ENCODE measurements at regions not wholly inside any gene's neighbourhood (a gene's known extent, or its start where the extent isn't known, plus 50 kb on each side); places are given as distances from the start of the nearest gene placed in this dataset.

- DNase-seq (ENCODE audit: low read depth in 4 of 4, low spot score in 3 of 4), result no peak
These were observed 1758.8 kb upstream of the WWC1 start for GRCh38 chr5:166532456-166533220.

- DNase-seq (ENCODE audit: low read depth in 4 of 4, low spot score in 3 of 4), result no peak
These were observed 1755.8 kb upstream of the WWC1 start for GRCh38 chr5:166535641-166536040.

GRCh38 chr5:166540156-166540555 lies 1751.3 kb upstream of the WWC1 start:
- no peak for DNase-seq (ENCODE audit: low read depth in 4 of 4, low spot score in 3 of 4)

DNA sequence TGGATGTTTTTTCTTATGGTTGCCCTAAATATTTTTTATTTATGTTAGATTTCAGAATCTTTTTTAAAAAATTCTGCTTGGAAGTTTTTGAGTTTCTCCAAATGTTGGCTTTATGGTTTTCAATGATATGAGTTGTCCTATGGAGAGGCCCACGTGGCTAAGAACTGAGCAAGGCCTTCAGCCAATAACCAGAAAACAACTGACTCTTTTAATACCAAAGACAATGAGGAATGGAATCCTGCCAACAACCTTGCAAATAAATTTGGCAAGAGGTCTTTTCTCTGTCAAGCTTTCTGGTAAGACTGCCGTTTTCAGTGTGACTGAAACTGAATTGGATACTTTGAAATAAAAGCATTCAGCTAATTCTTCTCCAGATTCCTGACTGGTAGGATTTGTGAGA lies 1740.1 kb upstream of the WWC1 start:
- no peak for DNase-seq (ENCODE audit: low read depth in 4 of 4, low spot score in 3 of 4)

DNA sequence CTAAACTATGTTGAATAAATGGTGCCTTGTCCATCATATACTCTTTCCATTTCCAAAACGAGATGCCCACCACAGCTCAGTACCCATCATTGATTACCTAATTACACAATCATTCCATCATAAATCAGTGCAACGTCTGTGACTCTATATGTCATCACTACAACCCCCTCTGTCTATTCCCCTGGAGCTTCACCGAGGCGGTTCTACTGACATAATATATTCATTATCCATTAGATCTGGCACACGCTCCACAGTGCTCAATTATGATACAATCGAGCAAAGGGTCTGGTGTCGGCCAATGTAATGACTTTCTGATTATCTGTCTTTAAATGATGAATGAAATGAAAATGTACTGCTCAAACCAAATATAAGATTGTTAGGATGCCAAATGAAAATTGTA lies 1737.7 kb upstream of the WWC1 start:
- no peak for DNase-seq (ENCODE audit: low read depth in 4 of 4, low spot score in 3 of 4)

DNA sequence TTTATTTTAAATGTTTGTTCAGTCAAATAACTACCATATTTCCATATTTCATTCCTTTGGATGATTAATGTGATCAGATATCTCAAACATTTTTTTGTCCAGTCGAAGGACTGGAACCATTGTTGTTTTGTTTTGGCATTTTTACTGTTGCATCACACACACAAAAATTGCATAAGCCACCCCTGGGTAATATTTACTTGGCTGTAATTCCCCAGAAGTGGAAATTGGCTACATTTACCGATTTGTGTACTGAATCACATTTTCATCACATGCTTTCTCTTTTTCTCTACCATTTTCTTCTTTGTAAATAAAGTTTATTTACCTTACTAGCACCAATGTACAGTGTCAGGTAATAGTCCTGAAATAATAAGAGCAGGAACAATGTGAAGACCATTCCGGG lies 1729.7 kb upstream of the WWC1 start:
- DNase-seq (ENCODE audit: low read depth in 4 of 4, low spot score in 3 of 4), result no peak

GRCh38 chr5:166562246-166562645 lies 1729.2 kb upstream of the WWC1 start:
- DNase-seq (ENCODE audit: low read depth in 4 of 4, low spot score in 3 of 4), result no peak

- DNase-seq (ENCODE audit: low read depth in 4 of 4, low spot score in 3 of 4), result no peak
These were observed 1724.7 kb upstream of the WWC1 start for GRCh38 chr5:166566725-166567124.

- DNase-seq (ENCODE audit: low read depth in 4 of 4, low spot score in 3 of 4), result no peak
These were observed 1720.6 kb upstream of the WWC1 start for GRCh38 chr5:166570865-166571264.

GRCh38 chr5:166571668-166572067 lies 1719.8 kb upstream of the WWC1 start:
- DNase-seq (ENCODE audit: low read depth in 4 of 4, low spot score in 3 of 4), result no peak

DNA sequence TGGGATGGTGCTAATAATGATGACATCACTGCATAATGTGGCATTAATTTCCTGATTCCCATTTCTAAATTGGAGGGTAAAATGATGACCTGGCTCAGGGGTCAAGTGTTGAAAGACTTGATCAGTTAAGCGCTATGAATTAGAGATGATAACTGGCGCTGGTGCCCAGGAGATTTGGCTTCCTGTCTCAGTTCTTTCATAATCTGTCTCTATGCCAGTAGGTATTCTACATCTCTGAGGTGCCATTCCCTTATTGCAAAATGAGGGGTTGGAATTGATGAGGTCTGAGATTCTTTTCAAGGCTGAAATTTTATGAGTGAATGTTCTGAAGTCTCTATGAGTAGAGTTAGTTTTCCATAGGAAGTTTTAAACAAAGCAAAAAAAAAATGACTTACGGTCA lies 1715.1 kb upstream of the WWC1 start:
- no peak for DNase-seq (ENCODE audit: low read depth in 4 of 4, low spot score in 3 of 4)

GRCh38 chr5:166581826-166582225 lies 1709.6 kb upstream of the WWC1 start:
- no peak for DNase-seq (ENCODE audit: low read depth in 4 of 4, low spot score in 3 of 4)

DNA sequence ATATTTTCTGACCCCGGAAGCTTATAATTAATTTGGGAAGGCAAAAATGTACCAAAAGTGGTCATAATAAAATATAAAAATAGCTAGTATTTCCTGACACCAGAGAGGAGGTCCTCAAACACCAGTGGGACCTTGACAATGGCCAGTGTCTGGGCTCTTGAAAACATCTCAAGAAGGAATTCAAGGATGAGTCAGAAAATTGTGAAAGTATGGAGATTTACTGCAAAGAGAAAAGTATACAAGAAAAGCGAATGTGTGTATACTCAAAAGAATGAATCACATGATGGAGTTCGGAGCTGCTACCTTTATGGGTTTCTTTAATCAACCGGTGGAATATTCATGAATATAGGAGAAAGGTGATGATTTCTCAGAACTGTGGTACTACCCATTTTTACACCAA lies 1709.0 kb upstream of the WWC1 start:
- DNase-seq (ENCODE audit: low read depth in 4 of 4, low spot score in 3 of 4), result no peak

GRCh38 chr5:166594567-166594966 lies 1696.9 kb upstream of the WWC1 start:
- no peak for DNase-seq (ENCODE audit: low read depth in 4 of 4, low spot score in 3 of 4)

DNA sequence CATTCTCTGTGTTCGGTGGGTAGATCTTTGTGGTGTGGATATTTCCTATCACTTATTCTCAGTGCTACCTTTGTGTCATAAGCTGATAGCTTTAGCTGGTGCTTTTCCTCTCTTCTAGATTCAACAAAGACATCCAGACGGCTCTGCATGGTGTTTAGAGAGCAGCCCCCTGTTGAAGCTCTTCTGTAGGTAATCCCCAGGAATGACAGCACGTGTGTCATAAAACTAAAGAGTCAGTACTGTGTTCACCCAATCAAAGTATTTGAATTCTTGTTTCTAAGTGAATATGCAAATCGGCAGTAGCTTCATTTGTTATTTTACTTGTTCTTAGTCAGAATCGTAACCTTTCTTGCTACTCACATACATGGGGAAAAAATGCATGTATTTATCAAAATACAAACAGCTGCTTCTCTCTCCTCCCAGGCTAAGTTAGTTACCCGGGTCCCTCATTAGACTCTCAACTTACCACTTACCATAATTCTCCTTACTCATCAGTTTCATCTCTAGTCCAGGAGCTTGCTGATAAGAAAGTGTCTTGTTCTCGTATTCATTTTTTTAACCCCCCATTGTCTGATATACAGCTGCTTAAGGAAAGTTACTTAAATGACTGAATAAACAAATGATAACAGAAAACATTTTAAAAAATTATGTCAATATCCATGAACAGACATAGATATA lies 1696.0 kb upstream of the WWC1 start:
- no peak for DNase-seq (ENCODE audit: low read depth in 4 of 4, low spot score in 3 of 4)

DNA sequence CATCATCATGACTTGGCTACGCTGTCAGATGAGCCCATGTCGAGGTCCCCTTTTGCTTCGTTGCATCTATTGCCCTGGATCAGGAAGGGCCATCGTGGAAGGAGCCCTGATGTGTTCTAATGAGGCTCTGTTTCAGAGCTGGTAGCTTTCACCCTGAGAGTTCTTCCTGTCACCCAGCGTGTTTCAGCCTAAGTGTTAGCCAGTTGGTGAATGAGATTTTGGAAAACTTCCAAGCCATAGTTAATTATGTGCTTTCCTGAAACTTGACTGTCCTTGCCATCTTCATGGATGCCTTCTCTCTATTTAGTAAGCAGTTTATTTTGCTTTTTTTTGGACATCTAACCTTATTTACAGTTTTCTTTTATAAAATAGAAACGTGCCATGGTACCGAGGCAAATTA lies 1695.4 kb upstream of the WWC1 start:
- no peak for DNase-seq (ENCODE audit: low read depth in 4 of 4, low spot score in 3 of 4)

- no peak for DNase-seq (ENCODE audit: low read depth in 4 of 4, low spot score in 3 of 4)
These were observed 1689.2 kb upstream of the WWC1 start for GRCh38 chr5:166602271-166602670.

- no peak for DNase-seq (ENCODE audit: low read depth in 4 of 4, low spot score in 3 of 4)
These were observed 1673.9 kb upstream of the WWC1 start for GRCh38 chr5:166617507-166617906.

DNA sequence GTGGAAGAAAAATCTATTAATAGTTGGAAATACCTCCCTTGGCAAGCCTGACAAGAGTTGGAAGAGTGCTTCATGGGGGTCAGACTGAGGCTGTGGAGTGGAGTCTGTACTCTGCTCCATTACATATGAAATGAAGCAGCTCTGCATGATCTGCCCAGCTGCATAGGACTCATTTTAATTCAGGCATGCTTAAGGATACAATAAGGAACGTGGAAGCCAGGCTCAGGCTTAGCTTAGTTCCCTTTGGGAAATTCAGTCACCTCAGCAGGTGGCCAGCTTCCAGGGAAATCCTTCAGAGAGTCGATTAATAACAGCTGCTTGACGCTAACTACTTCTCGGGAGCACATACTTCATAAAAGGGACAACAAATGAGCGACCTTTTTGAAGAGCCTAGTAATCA lies 1672.9 kb upstream of the WWC1 start:
- DNase-seq (ENCODE audit: low read depth in 4 of 4, low spot score in 3 of 4), result no peak

DNA sequence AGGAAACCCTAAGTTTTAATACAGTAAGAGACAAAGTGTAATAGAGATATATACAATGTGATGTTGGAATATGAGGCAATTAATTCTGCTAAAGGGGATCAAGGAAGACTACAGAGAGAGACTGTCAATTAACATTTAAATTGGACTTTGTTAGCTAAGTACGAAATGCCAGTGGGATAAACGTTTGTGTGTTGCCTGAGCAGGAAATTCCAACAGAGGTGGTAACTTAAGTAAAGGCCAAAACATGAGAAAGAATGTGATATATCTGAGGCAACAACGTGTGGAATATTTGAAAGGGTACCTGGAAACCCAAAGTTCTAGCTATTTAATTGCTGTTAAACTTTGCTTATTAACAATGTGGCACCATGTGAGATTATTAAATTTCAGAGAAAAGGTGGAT lies 1666.9 kb upstream of the WWC1 start:
- no peak for DNase-seq (ENCODE audit: low read depth in 4 of 4, low spot score in 3 of 4)

- no peak for DNase-seq (ENCODE audit: low read depth in 4 of 4, low spot score in 3 of 4)
These were observed 1666.1 kb upstream of the WWC1 start for GRCh38 chr5:166625210-166625865.

DNA sequence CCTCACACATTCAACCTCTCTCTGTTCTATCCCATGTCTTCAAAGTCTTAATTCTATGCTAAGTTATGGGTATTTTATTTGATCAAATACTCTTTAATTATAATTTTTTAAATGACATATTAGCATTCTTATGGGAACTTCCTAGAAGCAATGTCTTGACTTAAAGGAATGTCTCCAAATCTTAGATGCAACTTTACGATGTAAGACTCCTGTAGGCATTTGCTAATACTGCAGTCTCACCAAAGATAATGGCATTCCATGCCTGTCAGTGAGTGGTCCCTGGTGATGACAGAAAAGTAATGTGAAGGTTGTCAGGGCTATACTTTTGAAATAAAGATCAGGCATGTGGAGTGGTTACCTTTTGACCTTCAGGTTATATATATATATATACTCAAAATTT lies 1654.2 kb upstream of the WWC1 start:
- no peak for DNase-seq (ENCODE audit: low read depth in 4 of 4, low spot score in 3 of 4)
